ENCODE measurements at regions not wholly inside any gene's neighbourhood (a gene's known extent, or its start where the extent isn't known, plus 50 kb on each side); places are given as distances from the start of the nearest gene placed in this dataset.

- Histone ChIP-seq H3K36me3 (ENCODE audit: insufficient read depth, low read length) (no peaks in the 10 kb centered on the region), H3K4me1 (ENCODE audit: insufficient read depth, low read length) (peaks cover 23% of the 10 kb centered on the region), H3K27me3 (ENCODE audit: insufficient read depth, low read length) (no peaks in the 10 kb centered on the region), H3K4me3 (ENCODE audit: low read length) (no peak overlapping the region), H3K9ac (ENCODE audit: low read depth, low read length) (no peak overlapping the region), H3K27ac (ENCODE audit: low read depth, low read length) (no peak overlapping the region), H3K9me3 (ENCODE audit: insufficient read depth, low read depth, low read length) (no peaks in the 10 kb centered on the region)
- 87% methylated on average over 5 of the region's 5 CpGs for WGBS
Measured at GRCh38 chr9:13487071-13487470, 207.6 kb upstream of the MPDZ start.

- H3K27me3 ChIP-seq (ENCODE audit: insufficient read depth, low read length): no peaks in the 10 kb centered on the region
- no peaks in the 10 kb centered on the region for H3K36me3 ChIP-seq (ENCODE audit: insufficient read depth, low read length)
- no peaks in the 10 kb centered on the region for H3K9me3 ChIP-seq (ENCODE audit: insufficient read depth, low read depth, low read length)
- H3K9ac ChIP-seq (ENCODE audit: low read depth, low read length): no peak overlapping the region
- H3K4me1 ChIP-seq (ENCODE audit: insufficient read depth, low read length): peaks cover 5% of the 10 kb centered on the region
- no peak overlapping the region for H3K27ac ChIP-seq (ENCODE audit: low read depth, low read length)
- H3K4me3 ChIP-seq (ENCODE audit: low read length): no peak overlapping the region
- WGBS: 100% methylated on average over 3 of the region's 3 CpGs
Measured at GRCh38 chr9:13485068-13485596, 205.6 kb upstream of the MPDZ start.

- H3K27ac ChIP-seq (ENCODE audit: low read depth, low read length): no peak overlapping the region
- H3K27me3 ChIP-seq (ENCODE audit: insufficient read depth, low read length): no peaks in the 10 kb centered on the region
- 95% methylated on average over 3 of the region's 3 CpGs for WGBS
Measured at GRCh38 chr9:13484186-13484585, 204.7 kb upstream of the MPDZ start.

GRCh38 chr9:13481274-13481673, 201.8 kb upstream of the MPDZ start:
- no peak overlapping the region for H3K4me3 ChIP-seq (ENCODE audit: low read length)
- no peaks in the 10 kb centered on the region for H3K36me3 ChIP-seq (ENCODE audit: insufficient read depth, low read length)
- H3K4me1 ChIP-seq (ENCODE audit: insufficient read depth, low read length): no peaks in the 10 kb centered on the region
- H3K9me3 ChIP-seq (ENCODE audit: insufficient read depth, low read depth, low read length): no peaks in the 10 kb centered on the region
- H3K27me3 ChIP-seq (ENCODE audit: insufficient read depth, low read length): no peaks in the 10 kb centered on the region
- no peak overlapping the region for H3K9ac ChIP-seq (ENCODE audit: low read depth, low read length)
- no peak overlapping the region for H3K27ac ChIP-seq (ENCODE audit: low read depth, low read length)

More at GRCh38 chr9:13484186-13484585, 204.7 kb upstream of the MPDZ start:
- no peaks in the 10 kb centered on the region for H3K36me3 ChIP-seq (ENCODE audit: insufficient read depth, low read length)
- H3K4me3 ChIP-seq (ENCODE audit: low read length): no peak overlapping the region
- H3K4me1 ChIP-seq (ENCODE audit: insufficient read depth, low read length): no peaks in the 10 kb centered on the region
- no peaks in the 10 kb centered on the region for H3K9me3 ChIP-seq (ENCODE audit: insufficient read depth, low read depth, low read length)
- H3K9ac ChIP-seq (ENCODE audit: low read depth, low read length): no peak overlapping the region

- H3K36me3 ChIP-seq (ENCODE audit: insufficient read depth, low read length): no peaks in the 10 kb centered on the region
- no peaks in the 10 kb centered on the region for H3K27me3 ChIP-seq (ENCODE audit: insufficient read depth, low read length)
- H3K9me3 ChIP-seq (ENCODE audit: insufficient read depth, low read depth, low read length): peaks cover 2% of the 10 kb centered on the region; the same call in 1 of the 2 replicates
- H3K9ac ChIP-seq (ENCODE audit: low read depth, low read length): no peak overlapping the region
- no peaks in the 10 kb centered on the region for H3K4me1 ChIP-seq (ENCODE audit: insufficient read depth, low read length)
- no peak overlapping the region for H3K27ac ChIP-seq (ENCODE audit: low read depth, low read length)
- H3K4me3 ChIP-seq (ENCODE audit: low read length): no peak overlapping the region
- 94% methylated on average over 3 of the region's 3 CpGs for WGBS
Measured at GRCh38 chr9:13480693-13481092, 201.2 kb upstream of the MPDZ start.

- Histone ChIP-seq H3K36me3 (ENCODE audit: insufficient read depth, low read length) (no peaks in the 10 kb centered on the region), H3K27ac (ENCODE audit: low read depth, low read length) (no peak overlapping the region), H3K9ac (ENCODE audit: low read depth, low read length) (no peak overlapping the region), H3K4me3 (ENCODE audit: low read length) (no peak overlapping the region), H3K4me1 (ENCODE audit: insufficient read depth, low read length) (no peaks in the 10 kb centered on the region), H3K27me3 (ENCODE audit: insufficient read depth, low read length) (no peaks in the 10 kb centered on the region), H3K9me3 (ENCODE audit: insufficient read depth, low read depth, low read length) (peaks cover 8% of the 10 kb centered on the region; the same call in 1 of the 2 replicates)
Measured at GRCh38 chr9:13479096-13479495, 199.6 kb upstream of the MPDZ start.

GRCh38 chr9:13478639-13479038, 199.1 kb upstream of the MPDZ start:
- no peak overlapping the region for H3K4me3 ChIP-seq (ENCODE audit: low read length)
- no peak overlapping the region for H3K27ac ChIP-seq (ENCODE audit: low read depth, low read length)
- 93% methylated on average over 1 of the region's 1 CpG for WGBS
- H3K9ac ChIP-seq (ENCODE audit: low read depth, low read length): no peak overlapping the region
- no peaks in the 10 kb centered on the region for H3K27me3 ChIP-seq (ENCODE audit: insufficient read depth, low read length)
- H3K36me3 ChIP-seq (ENCODE audit: insufficient read depth, low read length): no peaks in the 10 kb centered on the region
- H3K9me3 ChIP-seq (ENCODE audit: insufficient read depth, low read depth, low read length): peaks cover 8% of the 10 kb centered on the region; the same call in 1 of the 2 replicates
- H3K4me1 ChIP-seq (ENCODE audit: insufficient read depth, low read length): no peaks in the 10 kb centered on the region

- no peaks in the 10 kb centered on the region for H3K36me3 ChIP-seq (ENCODE audit: insufficient read depth, low read length)
- WGBS: 100% methylated on average over 1 of the region's 2 CpGs
Measured at GRCh38 chr9:13478160-13478559, 198.7 kb upstream of the MPDZ start.

GRCh38 chr9:13470836-13471235, 191.3 kb upstream of the MPDZ start:
- Histone ChIP-seq H3K4me3 (ENCODE audit: low read length) (no peak overlapping the region), H3K4me1 (ENCODE audit: insufficient read depth, low read length) (no peaks in the 10 kb centered on the region), H3K9me3 (ENCODE audit: insufficient read depth, low read depth, low read length) (peaks cover 8% of the 10 kb centered on the region; the same call in 1 of the 2 replicates), H3K36me3 (ENCODE audit: insufficient read depth, low read length) (no peaks in the 10 kb centered on the region), H3K27me3 (ENCODE audit: insufficient read depth, low read length) (no peaks in the 10 kb centered on the region), H3K27ac (ENCODE audit: low read depth, low read length) (no peak overlapping the region), H3K9ac (ENCODE audit: low read depth, low read length) (no peak overlapping the region)
- WGBS: 94% methylated on average over 3 of the region's 3 CpGs

More at GRCh38 chr9:13478160-13478559, 198.7 kb upstream of the MPDZ start:
- Histone ChIP-seq H3K9me3 (ENCODE audit: insufficient read depth, low read depth, low read length) (peaks cover 8% of the 10 kb centered on the region; the same call in 1 of the 2 replicates), H3K4me1 (ENCODE audit: insufficient read depth, low read length) (no peaks in the 10 kb centered on the region), H3K4me3 (ENCODE audit: low read length) (no peak overlapping the region), H3K9ac (ENCODE audit: low read depth, low read length) (no peak overlapping the region), H3K27ac (ENCODE audit: low read depth, low read length) (no peak overlapping the region), H3K27me3 (ENCODE audit: insufficient read depth, low read length) (no peaks in the 10 kb centered on the region)

GRCh38 chr9:13467157-13467556, 187.7 kb upstream of the MPDZ start:
- no peak overlapping the region for H3K4me3 ChIP-seq (ENCODE audit: low read length)
- no peaks in the 10 kb centered on the region for H3K36me3 ChIP-seq (ENCODE audit: insufficient read depth, low read length)
- H3K27ac ChIP-seq (ENCODE audit: low read depth, low read length): no peak overlapping the region
- no peak overlapping the region for H3K9ac ChIP-seq (ENCODE audit: low read depth, low read length)
- no peaks in the 10 kb centered on the region for H3K4me1 ChIP-seq (ENCODE audit: insufficient read depth, low read length)
- no peaks in the 10 kb centered on the region for H3K9me3 ChIP-seq (ENCODE audit: insufficient read depth, low read depth, low read length)
- no CpG with 5 or more reads among the region's 2 CpGs for WGBS
- no peaks in the 10 kb centered on the region for H3K27me3 ChIP-seq (ENCODE audit: insufficient read depth, low read length)

- H3K27ac ChIP-seq (ENCODE audit: low read depth, low read length): no peak overlapping the region
- WGBS: 95% methylated on average over 4 of the region's 4 CpGs
- no peak overlapping the region for H3K4me3 ChIP-seq (ENCODE audit: low read length)
- no peaks in the 10 kb centered on the region for H3K4me1 ChIP-seq (ENCODE audit: insufficient read depth, low read length)
- no peaks in the 10 kb centered on the region for H3K9me3 ChIP-seq (ENCODE audit: insufficient read depth, low read depth, low read length)
- no peaks in the 10 kb centered on the region for H3K27me3 ChIP-seq (ENCODE audit: insufficient read depth, low read length)
- H3K36me3 ChIP-seq (ENCODE audit: insufficient read depth, low read length): no peaks in the 10 kb centered on the region
- H3K9ac ChIP-seq (ENCODE audit: low read depth, low read length): no peak overlapping the region
Measured at GRCh38 chr9:13461414-13461991, 182.0 kb upstream of the MPDZ start.

- 59% methylated on average over 3 of the region's 3 CpGs for WGBS
Measured at GRCh38 chr9:13459071-13459470, 179.6 kb upstream of the MPDZ start.

More at GRCh38 chr9:13459071-13459470, 179.6 kb upstream of the MPDZ start:
- H3K4me3 ChIP-seq (ENCODE audit: low read length): no peak overlapping the region
- H3K27ac ChIP-seq (ENCODE audit: low read depth, low read length): no peak overlapping the region
- H3K4me1 ChIP-seq (ENCODE audit: insufficient read depth, low read length): no peaks in the 10 kb centered on the region
- no peaks in the 10 kb centered on the region for H3K9me3 ChIP-seq (ENCODE audit: insufficient read depth, low read depth, low read length)
- no peak overlapping the region for H3K9ac ChIP-seq (ENCODE audit: low read depth, low read length)
- H3K27me3 ChIP-seq (ENCODE audit: insufficient read depth, low read length): no peaks in the 10 kb centered on the region
- H3K36me3 ChIP-seq (ENCODE audit: insufficient read depth, low read length): no peaks in the 10 kb centered on the region
